HG02938 (cell line): ENCODE measurements at regions not wholly inside any gene's neighbourhood (a gene's known extent, or its start where the extent isn't known, plus 50 kb on each side); places are given as distances from the start of the nearest gene placed in this dataset.
"Not testable (repeated sequence)": the region's sequence is repeated elsewhere in the genome, so short reads cannot be mapped to it uniquely, and the experiment has no call there.

Experiments
- ATAC-seq: cut with Tn5 transposase; IDR thresholded peaks from one replicate; pipeline ENCODE4 v1.9.1; 2021; ENCODE audit warnings: mild to moderate bottlenecking, moderate library complexity; ENCODE audit not compliant: unreplicated experiment

DNA sequence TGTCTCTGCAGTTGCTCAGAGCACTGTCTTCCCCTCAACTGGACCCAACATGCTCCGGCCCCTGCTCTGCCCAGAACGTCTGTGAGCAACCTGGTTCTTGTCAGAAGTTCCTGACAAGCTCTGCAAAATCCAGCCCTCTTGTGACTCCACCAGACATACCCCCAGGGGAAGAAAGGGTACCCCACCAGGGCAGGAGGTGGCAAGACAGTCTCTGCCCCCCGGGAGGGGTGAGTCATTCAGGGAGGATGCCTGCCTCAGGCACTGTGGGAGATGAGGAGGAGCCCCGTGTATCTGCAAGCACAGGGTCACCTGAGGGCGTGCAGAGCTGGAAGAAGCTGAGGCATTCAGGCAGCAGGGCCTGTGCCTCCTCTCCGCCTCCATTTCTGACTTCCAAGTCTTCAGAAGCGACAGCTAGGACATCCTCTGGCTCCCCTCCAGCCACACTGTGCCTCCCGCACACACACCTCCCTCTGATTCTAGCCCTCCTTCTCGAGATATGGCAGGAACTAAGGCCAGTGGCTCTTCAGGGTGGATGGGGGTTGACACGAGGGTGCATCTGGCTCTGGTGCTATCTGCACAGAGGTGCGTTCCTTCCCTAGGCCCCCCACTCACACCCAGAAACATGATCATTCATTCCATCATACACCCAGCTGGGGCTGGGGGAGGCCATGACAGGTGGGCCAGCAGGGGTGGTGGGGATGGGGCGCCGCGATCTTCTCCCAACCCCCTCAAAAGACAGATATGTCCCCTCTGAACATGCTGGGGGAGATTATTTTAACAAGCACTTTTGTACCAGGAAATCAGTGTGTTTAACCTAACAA lies 222.2 kb downstream of the CYP26B1 start:
- no peak for ATAC-seq

DNA sequence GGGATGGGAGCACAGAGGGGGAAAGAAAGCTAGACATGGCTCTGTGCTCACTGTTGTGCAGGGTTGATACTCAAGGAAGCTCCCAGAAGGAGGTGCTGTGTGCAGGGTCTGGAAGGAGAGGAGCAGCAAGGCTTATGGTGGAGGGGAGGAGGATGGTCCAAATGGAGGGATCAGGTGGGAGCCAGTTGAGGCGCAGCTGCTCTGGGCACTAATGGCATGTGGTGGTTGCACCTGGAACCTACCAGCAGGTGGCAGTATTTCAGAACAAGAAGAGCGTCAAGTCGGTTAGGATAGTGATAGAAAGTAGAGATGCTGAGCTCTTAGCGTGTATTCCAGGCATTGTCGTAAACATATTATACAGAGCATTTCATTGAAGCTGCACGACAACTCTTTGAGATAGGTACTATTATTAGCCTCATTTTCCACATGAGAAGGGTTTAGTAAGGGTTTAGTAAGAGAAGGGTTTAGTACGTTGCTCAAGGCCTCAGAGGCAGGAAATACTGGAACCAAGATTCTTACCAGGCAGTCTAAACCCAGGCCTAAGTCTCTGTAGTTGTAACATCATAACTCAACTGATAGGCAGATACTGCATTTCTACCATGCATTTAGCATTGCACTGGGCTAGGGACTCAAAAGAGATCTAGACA lies 223.7 kb downstream of the CYP26B1 start:
- ATAC-seq, result peak; percentile 84

DNA sequence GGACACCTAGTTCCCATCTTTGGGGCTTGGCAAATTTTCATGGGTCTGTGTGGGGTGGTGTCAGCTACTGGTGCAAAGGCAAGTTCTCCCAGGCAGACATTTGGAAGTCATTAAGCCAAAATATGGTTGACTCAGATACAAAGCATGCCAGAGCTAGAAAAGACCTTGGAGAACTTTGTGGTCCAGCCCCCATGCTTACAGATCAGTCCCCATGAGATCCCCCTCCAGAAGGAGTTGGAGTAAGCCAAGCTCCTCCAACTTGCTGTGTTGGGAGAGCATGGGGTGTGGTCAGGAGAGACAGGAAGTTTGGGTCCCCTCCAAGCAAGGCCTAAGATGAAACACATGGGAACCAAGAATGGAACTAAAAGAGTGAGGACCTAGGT lies 224.5 kb downstream of the CYP26B1 start:
- no peak for ATAC-seq

DNA sequence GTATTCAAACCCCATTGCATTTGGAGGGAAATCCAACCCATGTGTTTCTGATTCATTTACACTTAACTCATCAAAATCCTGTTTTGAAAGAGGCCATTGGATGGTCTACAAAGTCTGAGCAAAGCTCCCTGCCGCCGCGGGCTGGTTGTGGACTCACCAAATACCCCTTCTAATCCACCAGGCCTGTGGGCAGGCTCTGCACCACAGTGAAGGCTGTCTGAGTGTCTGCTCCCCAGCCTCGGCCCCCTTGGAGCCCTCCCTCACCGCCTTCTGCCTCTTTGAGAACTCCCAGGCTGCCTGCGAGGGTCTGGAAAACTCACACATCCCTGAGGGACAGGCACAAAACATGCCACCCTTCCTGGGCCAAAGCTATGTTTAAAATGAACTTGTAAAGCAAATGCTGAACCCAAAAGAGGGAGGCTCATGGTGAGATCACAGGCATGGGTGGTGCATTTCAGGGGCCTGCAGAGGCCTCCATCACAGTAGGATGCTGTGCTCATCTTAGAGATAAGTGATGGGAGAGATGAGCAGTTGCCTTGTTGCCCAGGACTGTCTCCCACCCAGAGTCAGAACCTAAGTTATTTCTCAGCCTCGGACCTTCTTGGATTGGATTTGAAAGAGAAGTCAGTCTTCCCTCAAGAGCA lies 225.0 kb downstream of the CYP26B1 start:
- ATAC-seq, result no peak

DNA sequence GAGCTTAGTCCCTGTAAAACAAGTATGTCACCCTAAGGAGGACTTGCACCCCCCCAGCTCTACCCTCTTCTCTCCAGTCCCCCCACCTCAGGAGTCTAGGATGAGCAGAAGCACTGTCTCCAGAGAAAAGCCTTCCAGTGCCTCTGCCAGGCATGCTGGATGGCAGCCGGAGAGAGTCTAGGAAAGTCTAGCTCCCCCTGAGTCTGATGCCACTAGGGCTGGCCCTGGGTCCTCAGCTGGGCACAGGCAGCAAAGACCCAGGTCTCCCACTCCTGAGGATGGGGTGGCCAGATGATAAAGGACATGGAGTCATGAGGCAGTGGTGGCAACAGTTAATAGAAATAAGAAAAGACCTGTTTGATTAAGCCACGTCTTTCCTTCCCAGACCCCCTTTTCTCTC lies 225.6 kb downstream of the CYP26B1 start:
- no peak for ATAC-seq

DNA sequence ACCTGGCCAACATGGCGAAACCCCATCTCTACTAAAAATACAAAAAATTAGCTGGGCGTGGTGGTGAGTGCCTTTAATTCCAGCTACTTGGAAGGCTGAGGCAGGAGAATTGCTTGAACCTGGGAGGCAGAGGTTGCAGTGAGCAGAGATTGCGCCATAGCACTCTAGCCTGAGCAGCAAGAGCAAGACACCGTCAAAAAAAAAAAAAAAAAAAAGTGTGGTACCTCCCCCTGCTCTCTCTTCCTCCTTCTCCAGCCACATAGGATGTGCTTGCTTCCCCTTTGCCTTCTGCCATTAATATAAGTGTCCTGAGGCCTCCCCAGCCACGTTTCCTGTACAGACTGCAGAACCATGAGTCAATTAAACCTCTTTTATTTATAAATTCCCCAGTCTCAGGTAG lies 226.8 kb downstream of the CYP26B1 start:
- ATAC-seq, result not testable (repeated sequence)

DNA sequence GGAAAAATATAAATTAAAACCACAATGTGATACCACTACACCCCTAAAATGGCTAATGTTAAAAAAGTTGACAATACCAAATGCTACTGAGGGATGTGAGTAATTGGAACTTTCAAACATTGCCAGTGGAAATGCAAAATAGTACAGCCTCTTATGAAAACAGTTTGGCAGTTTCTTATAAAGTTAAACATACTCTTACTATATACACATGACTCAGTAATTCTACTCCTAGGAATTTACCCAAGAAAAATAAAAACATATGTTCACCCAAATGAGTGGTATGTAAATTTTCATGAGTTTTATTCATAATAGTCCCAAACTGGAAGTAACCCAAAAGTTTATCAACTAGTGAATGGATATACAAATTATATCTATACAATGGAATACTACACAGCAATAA lies 228.0 kb downstream of the CYP26B1 start:
- no peak for ATAC-seq

DNA sequence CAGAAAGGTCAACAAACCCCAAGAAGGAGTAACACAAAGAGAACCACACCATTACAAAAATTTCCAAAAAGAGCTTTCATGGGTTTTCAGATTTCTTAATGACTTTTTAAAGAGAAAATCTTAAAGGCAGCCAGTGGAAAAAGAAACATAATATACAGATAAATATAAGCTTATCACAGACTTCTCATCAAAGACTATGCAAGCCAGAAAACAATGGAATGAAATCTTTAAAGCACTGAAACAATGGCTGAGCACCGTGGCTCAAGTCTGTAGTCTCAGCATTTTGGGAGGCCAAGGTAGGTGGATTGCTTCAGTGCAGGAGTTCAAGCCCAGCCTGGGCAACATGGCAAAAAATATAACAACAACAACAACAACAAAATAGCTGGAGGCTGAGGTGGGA lies 237.4 kb downstream of the CYP26B1 start:
- no peak for ATAC-seq

DNA sequence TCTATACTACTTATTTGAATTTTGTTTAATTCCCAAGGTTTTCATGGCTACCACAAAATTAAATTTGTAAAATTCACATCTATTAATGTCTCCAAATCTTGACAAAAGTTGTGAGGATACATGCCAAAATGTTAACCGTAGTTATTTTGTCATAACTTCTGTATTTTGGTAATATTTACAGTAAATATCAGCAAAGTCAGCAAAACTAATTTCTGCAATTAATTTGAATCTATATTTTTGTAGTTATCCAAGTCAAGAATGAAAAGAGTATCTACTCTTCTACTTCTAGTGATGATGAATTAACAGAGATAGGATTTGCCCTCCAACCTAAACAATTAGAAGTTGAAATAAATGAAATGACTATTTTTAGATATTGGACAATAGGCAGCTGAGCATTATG lies 238.9 kb downstream of the CYP26B1 start:
- no peak for ATAC-seq

DNA sequence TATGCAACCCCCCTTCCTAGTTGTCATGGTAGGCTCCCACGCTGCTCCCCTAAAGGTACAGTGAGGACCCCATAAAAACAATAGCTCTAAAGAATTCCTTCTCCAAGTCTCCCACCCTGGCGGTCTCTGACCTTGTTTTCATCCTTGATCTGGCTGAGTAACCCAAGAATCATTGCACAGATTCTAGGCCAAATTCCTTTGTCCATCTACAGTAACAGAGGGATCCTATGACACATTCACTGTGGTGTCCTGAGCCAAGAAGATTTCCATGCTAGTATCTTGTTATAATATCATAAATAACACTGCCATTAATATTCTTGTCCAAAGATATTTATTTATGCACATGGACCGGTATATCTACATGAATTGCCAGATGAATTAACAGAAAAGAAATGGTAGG lies 240.2 kb downstream of the CYP26B1 start:
- ATAC-seq, result no peak

DNA sequence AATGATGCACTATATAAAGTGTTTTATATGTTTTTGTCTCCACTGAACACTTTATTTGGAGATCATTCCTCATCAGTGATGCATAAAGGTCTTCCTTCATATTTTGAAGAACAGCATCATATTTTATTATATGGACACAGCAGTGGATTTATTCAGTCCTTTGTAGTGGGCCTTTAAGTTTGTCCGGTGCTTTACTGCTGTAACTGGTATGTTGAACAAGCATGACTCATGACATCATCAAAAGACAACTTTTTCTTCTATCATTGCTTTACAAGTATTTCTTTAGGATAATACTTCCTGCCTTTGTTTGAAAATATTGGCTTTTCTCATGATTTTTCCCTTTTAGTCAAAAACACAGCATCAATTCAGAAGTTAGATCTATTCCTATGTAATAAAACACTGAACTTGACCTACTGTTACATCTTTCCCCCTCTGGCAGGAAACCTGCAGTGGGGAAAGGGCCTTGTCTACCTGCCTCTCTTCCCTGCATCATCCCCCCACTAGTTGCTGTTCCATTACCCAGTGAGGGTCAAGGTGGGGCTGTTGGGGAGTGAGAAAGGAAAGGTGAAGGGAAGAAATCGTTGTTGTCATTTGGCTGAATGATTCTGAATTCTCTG lies 241.2 kb downstream of the CYP26B1 start:
- ATAC-seq, result no peak

DNA sequence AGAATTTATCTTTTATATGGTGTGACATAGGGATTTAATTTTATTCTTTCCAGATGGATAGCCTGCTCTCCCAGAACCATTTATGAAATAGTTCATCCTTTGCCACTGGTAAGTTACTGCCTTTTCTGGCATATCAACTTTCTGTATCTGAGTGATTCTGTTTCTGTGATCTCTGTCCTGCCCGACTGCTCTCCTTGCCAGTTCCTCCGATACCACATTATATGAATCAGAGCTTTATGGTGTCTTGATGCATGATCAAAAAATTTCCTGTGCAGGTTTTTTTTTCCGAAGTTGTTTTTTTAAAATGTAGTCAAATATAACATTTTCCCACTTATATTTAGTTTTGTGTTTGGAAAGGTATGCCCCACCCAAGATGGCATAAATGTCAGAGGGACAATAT lies 242.5 kb downstream of the CYP26B1 start:
- no peak for ATAC-seq

DNA sequence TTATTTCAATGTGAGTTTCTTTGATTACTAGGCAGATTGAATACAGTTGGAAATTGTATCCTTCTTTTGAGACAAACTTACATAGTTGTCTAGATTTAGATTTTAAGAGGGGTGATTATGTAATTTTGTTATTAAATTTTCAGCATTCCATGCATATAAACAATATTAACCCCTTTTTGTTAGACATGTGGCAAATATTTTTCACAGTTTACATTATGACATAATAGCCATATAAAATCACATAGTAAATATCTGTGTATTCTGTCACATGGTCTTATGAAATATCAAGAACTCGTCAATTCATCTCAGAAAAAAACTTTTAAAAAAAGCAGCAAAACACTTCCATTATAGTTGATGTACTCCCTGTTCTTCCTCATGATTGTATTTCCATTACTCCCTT lies 243.8 kb downstream of the CYP26B1 start:
- ATAC-seq, result no peak

DNA sequence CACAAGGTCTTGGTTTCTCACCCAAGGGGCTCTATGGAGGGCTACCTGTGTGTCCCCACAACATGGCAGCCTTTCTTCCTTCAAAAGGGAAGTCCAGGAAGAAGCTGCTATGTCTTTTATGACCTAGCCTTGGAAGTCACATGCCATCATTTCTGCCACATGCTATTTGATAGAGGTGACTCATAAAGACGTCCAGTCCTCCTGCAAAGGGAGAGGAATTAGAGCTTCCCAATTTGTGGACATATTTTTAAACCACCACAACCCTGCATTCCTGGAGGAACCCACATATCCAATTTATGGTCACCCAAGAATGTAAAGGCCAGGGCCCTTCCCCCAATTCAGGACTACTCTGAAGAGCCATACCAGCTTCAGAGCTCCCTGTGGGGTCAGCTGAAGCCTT lies 246.2 kb downstream of the CYP26B1 start:
- no peak for ATAC-seq

DNA sequence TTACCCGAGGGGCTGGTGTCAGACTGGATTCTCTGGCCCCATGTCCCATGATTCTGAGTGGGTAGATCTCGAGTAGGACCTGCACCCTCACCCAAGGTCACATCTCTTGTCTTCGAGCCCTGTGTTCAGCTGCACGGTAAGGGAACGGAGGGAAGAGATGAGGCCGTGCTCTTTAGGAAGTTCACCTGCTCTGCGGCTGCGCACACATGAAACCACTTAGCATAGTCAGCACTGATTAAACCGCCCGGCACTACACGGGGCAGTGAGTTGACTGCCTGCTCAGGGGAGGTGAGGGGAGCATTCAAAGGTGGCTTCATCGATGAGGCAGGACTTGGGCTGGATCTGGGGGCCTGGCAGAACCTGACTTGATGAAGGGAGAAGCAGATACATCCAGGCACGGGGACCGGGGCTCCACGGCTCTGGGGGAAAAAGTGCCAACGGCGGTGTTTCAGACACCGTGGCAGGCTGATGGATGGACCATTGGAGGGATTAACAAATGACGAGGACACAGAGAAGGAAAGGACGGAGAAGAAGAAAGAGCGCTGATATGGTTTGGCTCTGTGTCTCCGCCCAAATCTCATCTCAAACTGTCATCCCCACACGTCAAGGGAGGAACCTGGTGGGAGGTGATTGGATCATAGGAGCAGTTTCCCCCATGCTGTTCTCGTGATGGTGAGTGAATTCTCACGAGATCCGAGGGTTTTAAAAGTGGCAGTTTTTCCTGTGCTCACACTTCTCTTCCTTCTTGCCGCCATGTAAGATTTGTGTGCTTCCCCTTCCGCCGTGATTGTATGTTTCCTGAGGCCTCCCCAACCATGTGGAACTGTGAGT lies 248.6 kb downstream of the CYP26B1 start:
- no peak for ATAC-seq

DNA sequence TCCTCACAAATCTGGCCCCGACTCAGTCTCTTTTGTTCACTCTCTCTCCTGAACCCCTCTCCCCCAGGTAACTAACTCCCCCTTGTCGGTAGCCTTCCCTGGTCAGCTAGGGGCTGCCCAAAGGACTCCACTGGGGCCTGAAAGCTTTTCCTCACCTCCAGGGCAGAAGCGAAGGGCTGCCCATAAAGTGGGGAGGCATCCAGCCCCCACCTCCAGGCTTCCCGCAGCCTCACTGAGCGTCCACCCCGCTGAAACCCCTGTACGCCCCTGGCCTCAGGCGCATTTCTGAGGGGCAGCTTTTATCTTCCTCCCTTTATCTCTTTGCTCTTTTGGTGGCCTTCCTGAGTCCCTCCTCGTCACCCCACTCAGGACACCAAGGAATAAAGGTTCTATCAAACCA lies 249.3 kb downstream of the CYP26B1 start:
- no peak for ATAC-seq

DNA sequence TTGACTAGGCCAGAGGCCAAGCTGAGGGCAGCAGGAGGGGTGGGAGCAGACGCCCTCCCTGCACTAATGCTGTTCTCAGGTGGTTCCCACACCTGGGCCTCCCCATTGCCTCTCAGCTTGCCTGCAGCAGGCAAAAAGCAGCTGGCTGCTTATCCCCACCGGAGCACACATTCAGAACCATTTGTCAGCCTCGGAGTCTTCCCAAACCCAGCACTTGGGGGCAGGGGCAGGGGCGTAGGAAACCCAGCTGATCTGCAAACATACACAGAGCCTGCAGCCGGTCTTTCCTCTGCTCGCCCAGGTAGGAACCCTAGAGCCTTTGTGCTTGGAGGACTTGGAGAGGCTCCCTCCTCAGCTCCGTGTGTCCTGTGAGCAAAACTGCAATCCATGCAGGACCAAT lies 249.8 kb downstream of the CYP26B1 start:
- no peak for ATAC-seq

DNA sequence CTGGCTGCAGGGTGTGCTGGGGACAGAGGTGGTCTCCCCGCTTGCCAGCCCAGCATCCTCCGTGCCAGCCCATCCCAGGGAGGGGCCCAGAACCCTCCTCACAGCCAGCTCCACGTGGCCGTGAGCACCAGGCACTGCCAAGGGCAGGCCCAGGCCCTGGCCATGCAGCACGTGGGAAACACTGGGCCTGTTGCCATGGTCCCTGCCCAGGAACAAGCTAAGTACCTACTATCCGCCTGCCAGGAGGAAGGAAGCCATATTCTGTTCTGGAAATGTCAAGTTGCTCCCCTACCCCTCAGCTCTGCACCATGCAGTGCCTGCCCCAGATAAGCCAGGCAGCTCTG lies 250.6 kb downstream of the CYP26B1 start:
- ATAC-seq, result no peak

DNA sequence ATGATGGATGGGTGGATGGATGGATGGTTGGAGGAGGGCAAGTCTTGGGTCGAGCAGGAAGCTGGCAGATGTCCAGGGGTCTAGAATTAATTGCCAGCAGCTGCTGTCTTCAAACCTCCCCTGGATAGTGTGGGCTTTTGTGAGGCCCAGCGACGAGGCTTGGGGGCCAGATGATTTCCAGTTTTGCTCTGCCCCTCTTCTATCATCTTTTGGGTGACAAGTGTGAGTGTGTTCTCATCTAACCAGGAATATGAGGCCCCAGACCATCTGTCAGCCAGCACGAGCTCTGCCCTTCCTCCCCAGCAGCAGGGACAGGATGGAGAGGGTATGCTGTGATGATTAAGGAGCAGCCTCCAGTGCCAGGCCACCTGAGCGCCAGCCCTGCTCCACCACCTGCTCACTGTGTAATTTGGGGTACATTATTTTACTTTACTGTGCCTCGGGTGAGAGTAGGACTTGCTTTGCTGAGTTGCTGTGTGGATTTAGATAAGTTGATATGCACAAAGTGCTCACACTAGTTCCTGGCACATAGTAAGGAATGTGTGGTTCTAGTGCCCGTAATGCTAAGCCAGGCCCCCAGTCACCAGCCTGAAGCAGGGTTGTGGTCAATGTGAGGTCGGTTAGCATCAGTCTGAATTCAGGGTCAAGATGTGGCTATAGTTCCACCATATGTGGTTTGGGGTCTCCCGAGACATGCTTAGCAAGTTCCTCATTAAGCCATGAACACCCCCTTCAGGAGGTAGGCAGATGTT lies 251.1 kb downstream of the CYP26B1 start:
- ATAC-seq, result no peak
